H9 (cell line): ENCODE measurements at regions not wholly inside any gene's neighbourhood (a gene's known extent, or its start where the extent isn't known, plus 50 kb on each side); places are given as distances from the start of the nearest gene placed in this dataset.

Experiments
- DNase-seq: peaks from one replicate; pipeline ENCODE4 v3.0.0-alpha.2; 2017
- H2AFZ ChIP-seq: one replicate; pipeline ENCODE4 v1.6.1; 2013; ENCODE audit warnings: mild to moderate bottlenecking, low read length, control low read depth, moderate library complexity
- H2AK5ac ChIP-seq: 2 replicates; pipeline ENCODE4 v1.6.1; 2013; ENCODE audit warnings: low read length, control low read depth, mixed read lengths; ENCODE audit not compliant: insufficient read length
- H2BK120ac ChIP-seq: one replicate; pipeline ENCODE4 v1.6.1; 2013; ENCODE audit warnings: low read depth, mild to moderate bottlenecking, low read length, control low read depth, inconsistent platforms; ENCODE audit not compliant: poor library complexity, severe bottlenecking
- H2BK12ac ChIP-seq: 2 replicates; pipeline ENCODE4 v1.6.1; 2013; ENCODE audit warnings: low read length, control low read depth, mixed read lengths, low read depth; ENCODE audit not compliant: insufficient read length
- H2BK15ac ChIP-seq: 2 replicates; pipeline ENCODE4 v1.6.1; 2013; ENCODE audit warnings: low read depth, low read length, control low read depth
- H2BK20ac ChIP-seq: one replicate; pipeline ENCODE4 v1.6.1; 2013; ENCODE audit warnings: low read depth, mild to moderate bottlenecking, low read length, control low read depth, inconsistent platforms; ENCODE audit not compliant: poor library complexity, severe bottlenecking
- H2BK5ac ChIP-seq: 2 replicates; pipeline ENCODE4 v1.6.1; 2013; ENCODE audit warnings: low read length, control low read depth, mixed read lengths; ENCODE audit not compliant: insufficient read length
- H3K14ac ChIP-seq: 2 replicates; pipeline ENCODE4 v1.6.1; 2013; ENCODE audit warnings: low read length, control low read depth; ENCODE audit not compliant: insufficient read depth
- H3K18ac ChIP-seq: 2 replicates; pipeline ENCODE4 v1.6.1; 2013; ENCODE audit warnings: low read depth, mild to moderate bottlenecking, mixed read lengths, low read length, control low read depth; ENCODE audit not compliant: insufficient read length
- H3K23ac ChIP-seq: 2 replicates; pipeline ENCODE4 v1.6.1; 2013; ENCODE audit warnings: low read length, control low read depth, mixed read lengths, low read depth; ENCODE audit not compliant: insufficient read length
- H3K23me2 ChIP-seq: 2 replicates; pipeline ENCODE4 v1.6.1; 2013; ENCODE audit warnings: low read depth, mild to moderate bottlenecking, mixed read lengths, low read length, control low read depth; ENCODE audit not compliant: insufficient read length, poor library complexity, severe bottlenecking
- H3K27ac ChIP-seq: 2 replicates; pipeline ENCODE4 v1.5.1; 2013; ENCODE audit warnings: low read length, control low read depth, mixed read lengths, low read depth; ENCODE audit not compliant: insufficient read length
- H3K27me3 ChIP-seq: 2 replicates; pipeline ENCODE4 v1.6.1; 2013; ENCODE audit warnings: low read length, control low read depth, inconsistent platforms; ENCODE audit not compliant: insufficient read depth
- H3K4ac ChIP-seq: 2 replicates; pipeline ENCODE4 v1.6.1; 2013; ENCODE audit warnings: low read depth, mild to moderate bottlenecking, control low read depth, inconsistent platforms, low read length, moderate library complexity
- H3K4me1 ChIP-seq: 2 replicates; pipeline ENCODE4 v1.6.1; 2013; ENCODE audit warnings: low read length, control low read depth, inconsistent platforms; ENCODE audit not compliant: insufficient read depth
- H3K4me2 ChIP-seq: 2 replicates; pipeline ENCODE4 v1.6.1; 2013; ENCODE audit warnings: low read length, control low read depth, mixed read lengths; ENCODE audit not compliant: insufficient read length, insufficient read depth
- H3K56ac ChIP-seq: 2 replicates; pipeline ENCODE4 v1.6.1; 2013; ENCODE audit warnings: low read depth, mild to moderate bottlenecking, mixed read lengths, low read length, control low read depth; ENCODE audit not compliant: insufficient read length
- H3K79me1 ChIP-seq: 2 replicates; pipeline ENCODE4 v1.6.1; 2013; ENCODE audit warnings: low read depth, mild to moderate bottlenecking, moderate library complexity, low read length, control low read depth, inconsistent platforms; ENCODE audit not compliant: insufficient read depth, poor library complexity, severe bottlenecking
- H3K79me2 ChIP-seq: 2 replicates; pipeline ENCODE4 v1.6.1; 2013; ENCODE audit warnings: low read length, control low read depth, inconsistent platforms; ENCODE audit not compliant: insufficient read depth
- H3K9ac ChIP-seq: 2 replicates; pipeline ENCODE4 v1.6.1; 2013; ENCODE audit warnings: low read length, control low read depth, mixed read lengths; ENCODE audit not compliant: insufficient read length; ENCODE audit errors: extremely low read depth
- H3K9me3 ChIP-seq: one replicate; pipeline ENCODE4 v1.6.1; 2013; ENCODE audit warnings: low read depth, low read length, inconsistent platforms; ENCODE audit not compliant: control insufficient read depth
- H3T11ph ChIP-seq: one replicate; pipeline ENCODE4 v1.6.1; 2013; ENCODE audit warnings: mild to moderate bottlenecking, low read length, control low read depth, inconsistent platforms
- H4K20me1 ChIP-seq: one replicate; pipeline ENCODE4 v1.6.1; 2013; ENCODE audit not compliant: control insufficient read depth, insufficient read length, insufficient read depth
- H4K5ac ChIP-seq: 2 replicates; pipeline ENCODE4 v1.6.1; 2013; ENCODE audit warnings: low read depth, mild to moderate bottlenecking, mixed read lengths, low read length, control low read depth; ENCODE audit not compliant: insufficient read length
- H4K8ac ChIP-seq: replicated peaks from 2 replicates; pipeline ENCODE4 v1.6.1; 2013; ENCODE audit warnings: low read length, control low read depth, mixed read lengths, low read depth; ENCODE audit not compliant: insufficient read length
- H4K91ac ChIP-seq: 2 replicates; pipeline ENCODE4 v1.6.1; 2013; ENCODE audit warnings: low read depth, mild to moderate bottlenecking, moderate library complexity, mixed read lengths, low read length, control low read depth; ENCODE audit not compliant: insufficient read length
- H3K27ac Mint-ChIP-seq, 3 experiments: 2 replicates in 2 of 3; 3 replicates in 1 of 3; pipeline ENCODE4 v1.8.0; 2020 to 2021; ENCODE audit warnings: mixed read lengths in 3 of 3, mild to moderate bottlenecking in 1 of 3, moderate library complexity in 1 of 3
- H3K27me3 Mint-ChIP-seq: 2 replicates; pipeline ENCODE4 v1.8.0; 2021; ENCODE audit warnings: low read depth, mild to moderate bottlenecking, moderate library complexity, mixed read lengths
- H3K36me3 Mint-ChIP-seq, 3 experiments: 2 replicates in 2 of 3; 3 replicates in 1 of 3; pipeline ENCODE4 v1.8.0; 2020 to 2021; ENCODE audit warnings: low read depth in 3 of 3, mixed read lengths in 3 of 3; ENCODE audit not compliant: insufficient read depth in 1 of 3
- H3K4me1 Mint-ChIP-seq, 2 experiments: 2 replicates each; pipeline ENCODE4 v1.8.0; 2020; ENCODE audit warnings: mixed read lengths in 2 of 2
- H3K4me3 Mint-ChIP-seq, 2 experiments: 2 replicates in 1 of 2; 3 replicates in 1 of 2; pipeline ENCODE4 v1.8.0; 2020 to 2021; ENCODE audit warnings: mild to moderate bottlenecking in 2 of 2, mixed read lengths in 2 of 2, moderate library complexity in 1 of 2
- H3K9me3 Mint-ChIP-seq, 2 experiments: 2 replicates in 1 of 2; 3 replicates in 1 of 2; pipeline ENCODE4 v1.8.0; 2020; ENCODE audit warnings: mild to moderate bottlenecking in 2 of 2, mixed read lengths in 2 of 2, moderate library complexity in 1 of 2
- CTCF ChIP-seq: fragments of 200-600 bp; sonication (generic); conservative IDR thresholded peaks from 3 replicates; pipeline ENCODE4 v1.8.0; 2021; ENCODE audit warnings: antibody characterized with exemption, mild to moderate bottlenecking
- WGBS: extraction: QIAGEN DNeasy Blood & Tissue Kit; methylation state at CpG from one replicate; pipeline ENCODE4 v1.1.7; 2013; ENCODE audit warnings: missing lambda C conversion rate, low lambda C conversion rate, mixed read lengths; ENCODE audit not compliant: insufficient read length; ENCODE audit errors: extremely low coverage; 5-methylcytosine and 5-hydroxymethylcytosine counted together

GRCh38 chr2:175648577-175649063 lies 353.4 kb downstream of the LNPK start:
- no peaks in the 10 kb centered on the region for H4K20me1 ChIP-seq
- no peak overlapping the region for H2BK120ac ChIP-seq
- H3K56ac ChIP-seq: no peak overlapping the region
- H3K14ac ChIP-seq: no peak overlapping the region
- no peak overlapping the region for H2BK20ac ChIP-seq
- Mint-ChIP-seq H3K4me1 (no peaks in the 10 kb centered on the region), H3K4me3 (no peak overlapping the region), H3K27me3 (peaks cover 6% of the 10 kb centered on the region), H3K9me3 (peaks cover 5 to 6% of the 10 kb centered on the region in 2 experiments; a peak in 2 of 5 replicates), H3K27ac (no peak overlapping the region), H3K36me3 (no peaks in the 10 kb centered on the region)
- H3K79me1 ChIP-seq: no peaks in the 10 kb centered on the region
- H3K79me2 ChIP-seq: no peaks in the 10 kb centered on the region
- H2BK5ac ChIP-seq: no peak overlapping the region
- H3K9ac ChIP-seq: no peak overlapping the region
- TF ChIP-seq CTCF: no peak
- no peak overlapping the region for H3K4ac ChIP-seq
- H3K27ac ChIP-seq: no peak overlapping the region
- H2BK15ac ChIP-seq: no peak overlapping the region
- no peak overlapping the region for H2AFZ ChIP-seq
- H3K23ac ChIP-seq: no peak overlapping the region
- no peaks in the 10 kb centered on the region for H3K23me2 ChIP-seq
- H3K18ac ChIP-seq: no peak overlapping the region
- no peak overlapping the region for H2AK5ac ChIP-seq
- no peak overlapping the region for H2BK12ac ChIP-seq
- no peak overlapping the region for H4K5ac ChIP-seq
- no CpG with 5 or more reads among the region's 1 CpG for WGBS
- no peaks in the 10 kb centered on the region for H3K27me3 ChIP-seq
- no peak for DNase-seq
- H4K8ac ChIP-seq: no peak overlapping the region
- no peaks in the 10 kb centered on the region for H3K4me1 ChIP-seq
- H3K9me3 ChIP-seq: no peaks in the 10 kb centered on the region
- no peak overlapping the region for H4K91ac ChIP-seq
- no peak overlapping the region for H3K4me2 ChIP-seq
- no peak overlapping the region for H3T11ph ChIP-seq
